GM19372 (cell line): ENCODE measurements at regions not wholly inside any gene's neighbourhood (a gene's known extent, or its start where the extent isn't known, plus 50 kb on each side); places are given as distances from the start of the nearest gene placed in this dataset.

ENCODE experiments used
- ATAC-seq: cut with Tn5 transposase; IDR thresholded peaks from one replicate; pipeline ENCODE4 v1.9.1; 2021; ENCODE audit warnings: mild to moderate bottlenecking, low read depth, moderate library complexity; ENCODE audit not compliant: unreplicated experiment

GRCh38 chr20:40424695-40425094 lies 264.3 kb downstream of the MAFB start:
- ATAC-seq, result no peak

GRCh38 chr20:40422656-40423055 lies 266.4 kb downstream of the MAFB start:
- no peak for ATAC-seq

GRCh38 chr20:40416274-40416673 lies 272.8 kb downstream of the MAFB start:
- no peak for ATAC-seq

- no peak for ATAC-seq
Measured at GRCh38 chr20:40414843-40415615, 274.0 kb downstream of the MAFB start.

- ATAC-seq, result no peak
Measured at GRCh38 chr20:40410028-40410427, 279.0 kb downstream of the MAFB start.

GRCh38 chr20:40397467-40397866 lies 291.6 kb downstream of the MAFB start:
- no peak for ATAC-seq

- ATAC-seq, result no peak
Measured at GRCh38 chr20:40393197-40394079, 295.6 kb downstream of the MAFB start.

- no peak for ATAC-seq
Measured at GRCh38 chr20:40390654-40391053, 298.4 kb downstream of the MAFB start.

GRCh38 chr20:40370800-40371199 lies 318.2 kb downstream of the MAFB start:
- no peak for ATAC-seq

GRCh38 chr20:40368876-40369275 lies 320.2 kb downstream of the MAFB start:
- ATAC-seq, result no peak

GRCh38 chr20:40361916-40362315 lies 327.1 kb downstream of the MAFB start:
- ATAC-seq, result no peak

GRCh38 chr20:40359131-40359912 lies 329.7 kb downstream of the MAFB start:
- no peak for ATAC-seq

- ATAC-seq, result no peak
Measured at GRCh38 chr20:40354880-40355279, 334.2 kb downstream of the MAFB start.

- ATAC-seq, result no peak
Measured at GRCh38 chr20:40343390-40343789, 345.6 kb downstream of the MAFB start.

GRCh38 chr20:40341561-40341960 lies 347.5 kb downstream of the MAFB start:
- no peak for ATAC-seq

- ATAC-seq, result no peak
Measured at GRCh38 chr20:40339661-40340449, 349.2 kb downstream of the MAFB start.

GRCh38 chr20:40336533-40336932 lies 352.5 kb downstream of the MAFB start:
- ATAC-seq, result no peak

- no peak for ATAC-seq
Measured at GRCh38 chr20:40335901-40336351, 353.1 kb downstream of the MAFB start.

GRCh38 chr20:40335437-40335836 lies 353.6 kb downstream of the MAFB start:
- no peak for ATAC-seq

- ATAC-seq, result no peak
Measured at GRCh38 chr20:40333591-40333990, 355.4 kb downstream of the MAFB start.
